ENCODE measurements at regions not wholly inside any gene's neighbourhood (a gene's known extent, or its start where the extent isn't known, plus 50 kb on each side); places are given as distances from the start of the nearest gene placed in this dataset.

- Histone ChIP-seq H3K27ac (ENCODE audit: low read depth in 1 of 2, low read length in 1 of 2) (no peak overlapping the region), H3K27me3 (ENCODE audit: control insufficient read depth in 3 of 3, insufficient read depth in 3 of 3, low read length in 2 of 3) (no peaks in the 10 kb centered on the region), H3K4me1 (ENCODE audit: control insufficient read depth in 5 of 5, insufficient read depth in 5 of 5, low read length in 5 of 5) (peaks cover 0 to 4% (median 0%) of the 10 kb centered on the region in 5 donors), H3K4me3 (no peak overlapping the region), H3K36me3 (ENCODE audit: control insufficient read depth in 4 of 4, insufficient read depth in 4 of 4, low read length in 4 of 4) (no peaks in the 10 kb centered on the region), H3K9ac (ENCODE audit: insufficient read depth in 1 of 2, low read length in 2 of 2) (no peak overlapping the region), H3K9me3 (ENCODE audit: control insufficient read depth in 4 of 4, insufficient read depth in 3 of 4, low read length in 3 of 4) (peaks cover 0 to 4% (median 2%) of the 10 kb centered on the region in 4 donors)
- DNase-seq, result no peak
- 81 to 91% methylated on average over 4 of the region's 4 CpGs for WGBS, 2 donors
- no peak for TF ChIP-seq CTCF (IDR thresholded peaks at IDR 0.05; ENCODE audit: control extremely low read depth, extremely low read depth)
- no peak for ATAC-seq (ENCODE audit: insufficient read depth, low FRiP score)
Observed at GRCh38 chr1:114258633-114259032, 105.0 kb upstream of the SYT6 start.

- H3K4me3 ChIP-seq, result no peak overlapping the region
- H3K36me3 ChIP-seq (ENCODE audit: control insufficient read depth in 4 of 4, insufficient read depth in 4 of 4, low read length in 4 of 4), result no peaks in the 10 kb centered on the region
- H3K9me3 ChIP-seq (ENCODE audit: control insufficient read depth in 4 of 4, insufficient read depth in 3 of 4, low read length in 3 of 4), result peaks cover 0 to 4% (median 2%) of the 10 kb centered on the region in 4 donors
- peaks cover 0 to 4% (median 0%) of the 10 kb centered on the region in 5 donors for H3K4me1 ChIP-seq (ENCODE audit: control insufficient read depth in 5 of 5, insufficient read depth in 5 of 5, low read length in 5 of 5)
- no peak overlapping the region for H3K9ac ChIP-seq (ENCODE audit: insufficient read depth in 1 of 2, low read length in 2 of 2)
- 86 to 93% methylated on average over 3 of the region's 3 CpGs for WGBS, 2 donors
- H3K27me3 ChIP-seq (ENCODE audit: control insufficient read depth in 3 of 3, insufficient read depth in 3 of 3, low read length in 2 of 3), result no peaks in the 10 kb centered on the region
- H3K27ac ChIP-seq (ENCODE audit: low read depth in 1 of 2, low read length in 1 of 2), result no peak overlapping the region
- no peak for TF ChIP-seq CTCF (IDR thresholded peaks at IDR 0.05; ENCODE audit: control extremely low read depth, extremely low read depth)
- DNase-seq, result no peak
- no peak for ATAC-seq (ENCODE audit: insufficient read depth, low FRiP score)
Observed at GRCh38 chr1:114258074-114258473, 104.4 kb upstream of the SYT6 start.

- peaks cover 0 to 4% (median 2%) of the 10 kb centered on the region in 4 donors for H3K9me3 ChIP-seq (ENCODE audit: control insufficient read depth in 4 of 4, insufficient read depth in 3 of 4, low read length in 3 of 4)
- DNase-seq (no peak), ATAC-seq (ENCODE audit: insufficient read depth, low FRiP score) (no peak)
- no peak overlapping the region for H3K9ac ChIP-seq (ENCODE audit: insufficient read depth in 1 of 2, low read length in 2 of 2)
- H3K4me3 ChIP-seq, result no peak overlapping the region
- no peaks in the 10 kb centered on the region for H3K36me3 ChIP-seq (ENCODE audit: control insufficient read depth in 4 of 4, insufficient read depth in 4 of 4, low read length in 4 of 4)
- H3K4me1 ChIP-seq (ENCODE audit: control insufficient read depth in 5 of 5, insufficient read depth in 5 of 5, low read length in 5 of 5), result peaks cover 0 to 4% (median 0%) of the 10 kb centered on the region in 5 donors
- 92 to 93% methylated on average over 1 of the region's 1 CpG for WGBS, 2 donors
- no peak overlapping the region for H3K27ac ChIP-seq (ENCODE audit: low read depth in 1 of 2, low read length in 1 of 2)
- no peaks in the 10 kb centered on the region for H3K27me3 ChIP-seq (ENCODE audit: control insufficient read depth in 3 of 3, insufficient read depth in 3 of 3, low read length in 2 of 3)
- TF ChIP-seq CTCF (IDR thresholded peaks at IDR 0.05; ENCODE audit: control extremely low read depth, extremely low read depth), result no peak
Observed at GRCh38 chr1:114257554-114257953, 103.9 kb upstream of the SYT6 start.

GRCh38 chr1:114253900-114254299 is 100.2 kb upstream of the SYT6 start:
- WGBS, 2 donors, result 79 to 94% methylated on average over 1 of the region's 1 CpG
- DNase-seq, result no peak

More at GRCh38 chr1:114253900-114254299, 100.2 kb upstream of the SYT6 start:
- Histone ChIP-seq H3K27me3 (ENCODE audit: control insufficient read depth in 3 of 3, insufficient read depth in 3 of 3, low read length in 2 of 3) (no peaks in the 10 kb centered on the region), H3K4me1 (ENCODE audit: control insufficient read depth in 5 of 5, insufficient read depth in 5 of 5, low read length in 5 of 5) (peaks cover 0 to 2% (median 0%) of the 10 kb centered on the region in 5 donors), H3K9me3 (ENCODE audit: control insufficient read depth in 4 of 4, insufficient read depth in 3 of 4, low read length in 3 of 4) (peaks cover 0 to 7% (median 2%) of the 10 kb centered on the region in 4 donors), H3K4me3 (no peak overlapping the region), H3K9ac (ENCODE audit: insufficient read depth in 1 of 2, low read length in 2 of 2) (no peak overlapping the region), H3K36me3 (ENCODE audit: control insufficient read depth in 4 of 4, insufficient read depth in 4 of 4, low read length in 4 of 4) (no peaks in the 10 kb centered on the region), H3K27ac (ENCODE audit: low read depth in 1 of 2, low read length in 1 of 2) (no peak overlapping the region)
- no peak for TF ChIP-seq CTCF (IDR thresholded peaks at IDR 0.05; ENCODE audit: control extremely low read depth, extremely low read depth)
- no peak for ATAC-seq (ENCODE audit: insufficient read depth, low FRiP score)
